ENCODE measurements at regions not wholly inside any gene's neighbourhood (a gene's known extent, or its start where the extent isn't known, plus 50 kb on each side); places are given as distances from the start of the nearest gene placed in this dataset.

GRCh38 chr10:124194199-124194824, 100.9 kb upstream of the CHST15 start:
- Histone ChIP-seq H3K79me1 (ENCODE audit: insufficient read depth, low read depth, low read length, poor library complexity, severe bottlenecking) (no peaks in the 10 kb centered on the region), H3K9me3 (ENCODE audit: control insufficient read depth, low read depth, low read length) (no peaks in the 10 kb centered on the region), H4K8ac (replicated peaks; ENCODE audit: insufficient read length, low read depth, low read length) (no peak overlapping the region), H2BK15ac (ENCODE audit: low read depth, low read length) (no peak overlapping the region), H4K20me1 (ENCODE audit: control insufficient read depth, insufficient read depth, insufficient read length) (no peaks in the 10 kb centered on the region), H2AFZ (ENCODE audit: low read length) (no peak overlapping the region), H3K79me2 (ENCODE audit: insufficient read depth, low read length) (no peaks in the 10 kb centered on the region), H3K23me2 (ENCODE audit: insufficient read length, low read depth, low read length, poor library complexity, severe bottlenecking) (no peaks in the 10 kb centered on the region), H4K5ac (ENCODE audit: insufficient read length, low read depth, low read length) (peak overlapping the region; percentile 83), H2BK12ac (ENCODE audit: insufficient read length, low read depth, low read length) (no peak overlapping the region), H3K23ac (ENCODE audit: insufficient read length, low read depth, low read length) (no peak overlapping the region), H3K56ac (ENCODE audit: insufficient read length, low read depth, low read length) (no peak overlapping the region), H3K27ac (ENCODE audit: insufficient read length, low read depth, low read length) (no peak overlapping the region), H3K14ac (ENCODE audit: insufficient read depth, low read length) (no peak overlapping the region), H2BK5ac (ENCODE audit: insufficient read length, low read length) (no peak overlapping the region), H3K9ac (ENCODE audit: extremely low read depth, insufficient read length, low read length) (no peak overlapping the region), H3K4ac (ENCODE audit: low read depth, low read length) (no peak overlapping the region), H2BK120ac (ENCODE audit: low read depth, low read length, poor library complexity, severe bottlenecking) (no peak overlapping the region), H3K18ac (ENCODE audit: insufficient read length, low read depth, low read length) (no peak overlapping the region), H3K4me1 (ENCODE audit: insufficient read depth, low read length) (no peaks in the 10 kb centered on the region), H2AK5ac (ENCODE audit: insufficient read length, low read length) (no peak overlapping the region), H3T11ph (ENCODE audit: low read length) (no peak overlapping the region), H3K4me2 (ENCODE audit: insufficient read depth, insufficient read length, low read length) (no peak overlapping the region), H3K27me3 (ENCODE audit: insufficient read depth, low read length) (no peaks in the 10 kb centered on the region), H2BK20ac (ENCODE audit: low read depth, low read length, poor library complexity, severe bottlenecking) (no peak overlapping the region), H4K91ac (ENCODE audit: insufficient read length, low read depth, low read length) (no peak overlapping the region)
- Mint-ChIP-seq H3K4me1 (peaks cover 0 to 11% of the 10 kb centered on the region in 2 experiments; a peak in 2 of 4 replicates), H3K4me3 (no peak overlapping the region), H3K27me3 (ENCODE audit: low read depth) (peaks cover 10% of the 10 kb centered on the region), H3K36me3 (ENCODE audit: insufficient read depth in 1 of 3, low read depth in 3 of 3) (peaks cover 0 to 1% (median 0%) of the 10 kb centered on the region in 3 experiments; a peak in 3 of 7 replicates), H3K9me3 (peaks cover 0 to 7% of the 10 kb centered on the region in 2 experiments; a peak in 1 of 5 replicates), H3K27ac (no peak overlapping the region)
- TF ChIP-seq CTCF (conservative IDR thresholded peaks at IDR 0.05), result no peak
- no CpG with 5 or more reads among the region's 2 CpGs for WGBS (ENCODE audit: extremely low coverage, insufficient read length, low lambda C conversion rate)
- no peak for DNase-seq
